B cell (primary cell): ENCODE measurements at regions not wholly inside any gene's neighbourhood (a gene's known extent, or its start where the extent isn't known, plus 50 kb on each side); places are given as distances from the start of the nearest gene placed in this dataset.

Experiments used
- ATAC-seq: fragments of 200-7000 bp; cut with Tn5 transposase; one replicate; pipeline ENCODE4 v1.10.0; 2021; ENCODE audit warnings: low read depth, mild to moderate bottlenecking, moderate number of reproducible peaks, moderate library complexity
- CTCF ChIA-PET: fragments of 350-600 bp; sonication (Branson Sonifier 250); formaldehyde crosslinking; loops from one replicate; lab custom pipeline; 2021; ENCODE audit warnings: antibody characterized with exemption, inconsistent platforms; lab: Charles Lee
- POLR2A ChIA-PET: fragments of 350-600 bp; sonication (Branson Sonifier 250); formaldehyde crosslinking; loops from one replicate; lab custom pipeline; 2021; ENCODE audit warnings: antibody characterized with exemption; lab: Charles Lee
- DNase-seq: peaks from one replicate; pipeline ENCODE4 v3.0.0; 2013
- H2AFZ ChIP-seq: 2 replicates; pipeline ENCODE4 v1.6.1; 2012; ENCODE audit warnings: mild to moderate bottlenecking, low read depth, low read length; ENCODE audit not compliant: insufficient read depth, poor library complexity, severe bottlenecking
- H3K27ac ChIP-seq, 2 donors: 1 replicate in 1 of 2; 2 replicates in 1 of 2; pipeline ENCODE4 v1.5.1; 2012 to 2013; ENCODE audit warnings: low read length in 2 of 2, mild to moderate bottlenecking in 2 of 2, moderate library complexity in 1 of 2
- H3K27me3 ChIP-seq, 4 experiments: fragments of 200-600 bp in 1 of 4; sonication (generic) in 1 of 4; replicated peaks in 1 of 4; 1 replicate in 2 of 4; 2 replicates in 2 of 4; pipeline versions ENCODE4 v1.6.1 to v1.7.0; 2013 to 2016; ENCODE audit warnings: low read length in 3 of 4, mild to moderate bottlenecking in 2 of 4, mixed read lengths in 1 of 4, moderate library complexity in 1 of 4; ENCODE audit not compliant: insufficient read depth in 4 of 4, control insufficient read depth in 3 of 4; ENCODE audit errors: control extremely low read depth in 1 of 4
- H3K36me3 ChIP-seq, 2 experiments: replicated peaks in 1 of 2; 1 replicate in 1 of 2; 2 replicates in 1 of 2; pipeline versions ENCODE4 v1.6.1 to v1.7.1; 2013; ENCODE audit warnings: low read length in 1 of 2; ENCODE audit not compliant: insufficient read depth in 2 of 2, control insufficient read depth in 1 of 2; ENCODE audit errors: control extremely low read depth in 1 of 2, extremely low read depth in 1 of 2
- H3K4me1 ChIP-seq, 2 donors: fragments of 200-600 bp in 1 of 2; sonication (generic) in 1 of 2; 1 replicate in 1 of 2; 2 replicates in 1 of 2; pipeline versions ENCODE4 v1.5.1 to v1.6.1; 2013 to 2017; ENCODE audit warnings: low read length in 2 of 2; ENCODE audit not compliant: control insufficient read depth in 2 of 2, insufficient read depth in 2 of 2
- H3K4me2 ChIP-seq: replicated peaks from 2 replicates; pipeline ENCODE3; 2012; ENCODE audit warnings: mild to moderate bottlenecking, low read depth, low read length; ENCODE audit not compliant: poor library complexity, severe bottlenecking
- H3K4me3 ChIP-seq, 5 experiments: fragments of 200-600 bp in 1 of 5; sonication (generic) in 1 of 5; 1 replicate in 3 of 5; 2 replicates in 2 of 5; pipeline versions ENCODE4 v1.5.1 to v1.7.0; 2011 to 2016; ENCODE audit warnings: low read length in 4 of 5, mild to moderate bottlenecking in 4 of 5, low read depth in 2 of 5, control low read depth in 1 of 5, moderate library complexity in 1 of 5; ENCODE audit not compliant: insufficient read depth in 1 of 5; ENCODE audit errors: control extremely low read depth in 1 of 5, extremely low read depth in 1 of 5
- H3K79me2 ChIP-seq: fragments of 200-600 bp; sonication (generic); one replicate; pipeline ENCODE4 v1.6.0; 2016; ENCODE audit warnings: low read length; ENCODE audit not compliant: control insufficient read depth, insufficient read depth
- H3K9ac ChIP-seq: fragments of 200-600 bp; sonication (generic); 2 replicates; pipeline ENCODE4 v1.6.1; 2017; ENCODE audit warnings: mild to moderate bottlenecking, low read length, moderate library complexity
- H3K9me3 ChIP-seq, 3 donors: one replicate each; pipeline versions ENCODE4 v1.6.1 to v1.7.1; 2013; ENCODE audit warnings: low read length in 2 of 3; ENCODE audit not compliant: control insufficient read depth in 2 of 3, insufficient read depth in 1 of 3; ENCODE audit errors: control extremely low read depth in 1 of 3
- H4K20me1 ChIP-seq: 2 replicates; pipeline ENCODE4 v1.6.0; 2012; ENCODE audit warnings: mild to moderate bottlenecking, low read length; ENCODE audit not compliant: insufficient read depth, control insufficient read depth, poor library complexity, severe bottlenecking
- H3K27ac Mint-ChIP-seq: one replicate; pipeline ENCODE4 v1.8.0; 2021; ENCODE audit warnings: mixed read lengths
- H3K27me3 Mint-ChIP-seq: one replicate; pipeline ENCODE4 v1.8.0; 2021; ENCODE audit warnings: mixed read lengths
- H3K4me1 Mint-ChIP-seq: one replicate; pipeline ENCODE4 v1.8.0; 2021; ENCODE audit warnings: mixed read lengths
- H3K4me3 Mint-ChIP-seq: one replicate; pipeline ENCODE4 v1.8.0; 2021; ENCODE audit warnings: mixed read lengths
- H3K9me3 Mint-ChIP-seq: one replicate; pipeline ENCODE4 v1.8.0; 2022; ENCODE audit warnings: mixed read lengths; ENCODE audit not compliant: insufficient read depth
- EZH2 ChIP-seq: IDR thresholded peaks from 2 replicates; pipeline ENCODE4 v1.6.1; 2012; ENCODE audit warnings: borderline replicate concordance, low read depth, mild to moderate bottlenecking, moderate library complexity, low read length; ENCODE audit not compliant: insufficient read depth, poor library complexity, severe bottlenecking
- WGBS: methylation state at CpG from one replicate; pipeline ENCODE4 v1.1.5; 2013; ENCODE audit warnings: missing lambda C conversion rate; ENCODE audit not compliant: insufficient coverage; 5-methylcytosine and 5-hydroxymethylcytosine counted together
- intact Hi-C: fragments of 100-400 bp; cut with micrococcal nuclease; formaldehyde crosslinking; loops from one replicate; pipeline ENCODE4 v1.10.0; 2022
- TF ChIP-seq, protein P1 (sequence below): fragments of 200-600 bp; IDR thresholded peaks from one replicate; pipeline ENCODE4 v1.8.0; 2022; ENCODE audit warnings: antibody characterized with exemption, mild to moderate bottlenecking

DNA sequence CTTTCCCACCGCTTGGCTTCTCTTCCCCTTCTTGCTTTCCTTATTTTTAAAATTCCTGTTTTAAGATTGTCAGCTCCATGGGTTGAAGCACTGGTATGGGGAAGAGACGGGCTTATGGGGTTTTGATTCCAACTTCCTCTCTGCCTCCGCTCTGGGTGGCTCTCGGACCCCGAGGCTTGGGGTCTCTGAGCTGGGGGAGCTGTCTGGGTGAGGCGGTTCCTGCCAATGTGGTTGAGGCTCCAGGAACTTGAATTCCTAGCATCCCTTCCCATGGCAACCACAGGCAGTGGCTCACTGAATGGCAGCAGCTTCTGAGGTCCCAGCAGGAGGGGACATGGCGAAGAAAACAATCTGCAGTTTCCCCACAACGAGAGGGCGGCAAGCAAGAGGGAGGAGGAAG lies 83.1 kb upstream of the C1orf174 start:
- H3K9me3 Mint-ChIP-seq = peaks cover 3% of the 10 kb centered on the region
- peaks cover 0 to 3% (median 0%) of the 10 kb centered on the region in 4 experiments for H3K27me3 ChIP-seq
- no peak overlapping the region for H3K27ac ChIP-seq
- no peak overlapping the region for H3K4me2 ChIP-seq
- H3K4me1 Mint-ChIP-seq = peaks cover 2% of the 10 kb centered on the region
- ChIA-PET POLR2A (no interaction called here), CTCF (interaction anchor here (1.6 kb wide), 1 partner anchor 42 kb away, joined by 3 read pairs; no protein-coding TSS in a partner anchor)
- no peaks in the 10 kb centered on the region for H3K79me2 ChIP-seq
- no peak for ATAC-seq
- H3K4me3 ChIP-seq = no peak overlapping the region
- TF ChIP-seq, protein P1, sequence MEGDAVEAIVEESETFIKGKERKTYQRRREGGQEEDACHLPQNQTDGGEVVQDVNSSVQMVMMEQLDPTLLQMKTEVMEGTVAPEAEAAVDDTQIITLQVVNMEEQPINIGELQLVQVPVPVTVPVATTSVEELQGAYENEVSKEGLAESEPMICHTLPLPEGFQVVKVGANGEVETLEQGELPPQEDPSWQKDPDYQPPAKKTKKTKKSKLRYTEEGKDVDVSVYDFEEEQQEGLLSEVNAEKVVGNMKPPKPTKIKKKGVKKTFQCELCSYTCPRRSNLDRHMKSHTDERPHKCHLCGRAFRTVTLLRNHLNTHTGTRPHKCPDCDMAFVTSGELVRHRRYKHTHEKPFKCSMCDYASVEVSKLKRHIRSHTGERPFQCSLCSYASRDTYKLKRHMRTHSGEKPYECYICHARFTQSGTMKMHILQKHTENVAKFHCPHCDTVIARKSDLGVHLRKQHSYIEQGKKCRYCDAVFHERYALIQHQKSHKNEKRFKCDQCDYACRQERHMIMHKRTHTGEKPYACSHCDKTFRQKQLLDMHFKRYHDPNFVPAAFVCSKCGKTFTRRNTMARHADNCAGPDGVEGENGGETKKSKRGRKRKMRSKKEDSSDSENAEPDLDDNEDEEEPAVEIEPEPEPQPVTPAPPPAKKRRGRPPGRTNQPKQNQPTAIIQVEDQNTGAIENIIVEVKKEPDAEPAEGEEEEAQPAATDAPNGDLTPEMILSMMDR = no peak
- no peak for TF ChIP-seq EZH2
- WGBS = 43% methylated on average over 6 of the region's 9 CpGs
- H3K9me3 ChIP-seq = peaks cover 0 to 11% (median 0%) of the 10 kb centered on the region in 3 donors
- H4K20me1 ChIP-seq = no peaks in the 10 kb centered on the region
- peaks cover 6% of the 10 kb centered on the region for H3K27me3 Mint-ChIP-seq
- no peak overlapping the region for H3K9ac ChIP-seq
- no peak overlapping the region for H2AFZ ChIP-seq
- no peaks in the 10 kb centered on the region for H3K4me1 ChIP-seq
- no peak overlapping the region for H3K4me3 Mint-ChIP-seq
- intact Hi-C loops = no loop called here
- H3K36me3 ChIP-seq = no peaks in the 10 kb centered on the region
- DNase-seq = no peak
- H3K27ac Mint-ChIP-seq = no peak overlapping the region

DNA sequence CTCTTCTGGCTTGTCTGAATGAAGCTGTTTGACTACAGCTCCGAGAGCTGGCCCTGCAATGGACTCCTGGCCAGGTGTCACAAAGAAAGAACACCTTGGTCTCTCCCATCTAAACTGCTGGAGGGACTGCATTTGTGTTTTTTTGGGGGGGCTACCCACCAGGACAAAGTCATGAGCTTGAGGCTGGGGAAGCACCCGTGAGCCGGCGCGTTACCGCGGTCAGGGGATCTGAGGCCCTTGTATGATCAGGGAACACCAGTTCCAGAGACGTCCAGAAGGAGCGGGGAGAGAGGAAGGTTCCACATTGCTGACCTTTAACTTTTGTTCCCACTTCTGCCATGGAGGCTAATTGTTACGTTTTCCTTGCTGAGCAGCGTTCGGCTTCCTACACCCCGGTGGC lies 84.5 kb upstream of the C1orf174 start:
- no peaks in the 10 kb centered on the region for H3K4me1 ChIP-seq
- CTCF ChIA-PET = interaction anchor here (1.6 kb wide), 1 partner anchor 40 kb away, joined by 3 read pairs; no protein-coding TSS in a partner anchor
- no peaks in the 10 kb centered on the region for H3K79me2 ChIP-seq
- no peaks in the 10 kb centered on the region for H3K36me3 ChIP-seq
- no peak overlapping the region for H3K27ac Mint-ChIP-seq
- no peak for TF ChIP-seq EZH2
- TF ChIP-seq, protein P1 = no peak
- DNase-seq (no peak), ATAC-seq (no peak)
- peaks cover 2% of the 10 kb centered on the region for H3K4me1 Mint-ChIP-seq
- peaks cover 6% of the 10 kb centered on the region for H3K9me3 Mint-ChIP-seq
- H3K4me3 Mint-ChIP-seq = no peak overlapping the region
- no peak overlapping the region for H3K27ac ChIP-seq
- no peak overlapping the region for H3K4me3 ChIP-seq
- H3K9ac ChIP-seq = no peak overlapping the region
- WGBS = 88% methylated on average over 12 of the region's 13 CpGs
- intact Hi-C loops = no loop called here
- peaks cover 6% of the 10 kb centered on the region for H3K27me3 Mint-ChIP-seq
- no peak overlapping the region for H2AFZ ChIP-seq
- no peak overlapping the region for H3K4me2 ChIP-seq
- POLR2A ChIA-PET = no interaction called here
- H3K27me3 ChIP-seq = peaks cover 0 to 3% (median 0%) of the 10 kb centered on the region in 4 experiments
- peaks cover 0 to 3% (median 0%) of the 10 kb centered on the region in 3 donors for H3K9me3 ChIP-seq
- H4K20me1 ChIP-seq = no peaks in the 10 kb centered on the region
